Natural killer cell treated with Interleukin-12 subunit alpha and Interleukin-12 subunit beta and Interleukin-15 and Interleukin-18, amount 100 ng/mL, for 72 hours (primary cell): ENCODE measurements at regions not wholly inside any gene's neighbourhood (a gene's known extent, or its start where the extent isn't known, plus 50 kb on each side); places are given as distances from the start of the nearest gene placed in this dataset.

Source experiments
- ATAC-seq, 2 donors: fragments of 150-1000 bp; cut with Tn5 transposase in 1 of 2; sonication (Bioruptor Pico), chemical (Tn5 transposase) in 1 of 2; 2 replicates each; pipeline ENCODE4 v1.10.0; 2021
- DNase-seq: peaks from one replicate; pipeline ENCODE4 v3.0.0; 2022; ENCODE audit warnings: low spot score
- H3K27ac Mint-ChIP-seq, 2 donors: 1 replicate in 1 of 2; 2 replicates in 1 of 2; pipeline ENCODE4 v1.8.0; 2022; ENCODE audit warnings: mixed read lengths in 2 of 2, mild to moderate bottlenecking in 1 of 2, moderate library complexity in 1 of 2
- H3K27me3 Mint-ChIP-seq, 2 donors: 1 replicate in 1 of 2; 2 replicates in 1 of 2; pipeline ENCODE4 v1.8.0; 2022; ENCODE audit warnings: mixed read lengths in 2 of 2
- H3K36me3 Mint-ChIP-seq: one replicate; pipeline ENCODE4 v1.8.0; 2022; ENCODE audit warnings: mixed read lengths
- H3K4me1 Mint-ChIP-seq, 2 donors: 1 replicate in 1 of 2; 2 replicates in 1 of 2; pipeline ENCODE4 v1.8.0; 2022; ENCODE audit warnings: low read depth in 2 of 2, mixed read lengths in 2 of 2, mild to moderate bottlenecking in 1 of 2
- H3K4me3 Mint-ChIP-seq: one replicate; pipeline ENCODE4 v1.8.0; 2022; ENCODE audit warnings: mixed read lengths
- H3K9me3 Mint-ChIP-seq: 2 replicates; pipeline ENCODE4 v1.8.0; 2022; ENCODE audit warnings: mixed read lengths

- no peaks in the 10 kb centered on the region for H3K36me3 Mint-ChIP-seq
- ATAC-seq (no peak), DNase-seq (no peak)
- no peaks in the 10 kb centered on the region for H3K9me3 Mint-ChIP-seq
- no peaks in the 10 kb centered on the region for H3K27me3 Mint-ChIP-seq
- no peak overlapping the region for H3K4me3 Mint-ChIP-seq
- no peaks in the 10 kb centered on the region for H3K4me1 Mint-ChIP-seq
- H3K27ac Mint-ChIP-seq, result no peak overlapping the region
Measured at GRCh38 chr3:144424606-144425005, 453.0 kb downstream of the DIPK2A start.

- Mint-ChIP-seq H3K27ac (no peak overlapping the region), H3K9me3 (no peaks in the 10 kb centered on the region), H3K36me3 (no peaks in the 10 kb centered on the region)
Measured at GRCh38 chr3:144426366-144426765, 454.7 kb downstream of the DIPK2A start.

GRCh38 chr3:144426967-144427366 is 455.3 kb downstream of the DIPK2A start:
- H3K4me3 Mint-ChIP-seq, result no peak overlapping the region
- DNase-seq (no peak), ATAC-seq (no peak)
- H3K4me1 Mint-ChIP-seq, result no peaks in the 10 kb centered on the region
- no peaks in the 10 kb centered on the region for H3K36me3 Mint-ChIP-seq
- H3K9me3 Mint-ChIP-seq, result no peaks in the 10 kb centered on the region
- H3K27me3 Mint-ChIP-seq, result no peaks in the 10 kb centered on the region
- H3K27ac Mint-ChIP-seq, result no peak overlapping the region

More at GRCh38 chr3:144426366-144426765, 454.7 kb downstream of the DIPK2A start:
- no peak overlapping the region for H3K4me3 Mint-ChIP-seq
- H3K27me3 Mint-ChIP-seq, result no peaks in the 10 kb centered on the region
- H3K4me1 Mint-ChIP-seq, result no peaks in the 10 kb centered on the region
- ATAC-seq (no peak), DNase-seq (no peak)

GRCh38 chr3:144429719-144430121 is 458.1 kb downstream of the DIPK2A start:
- ATAC-seq (peak in 1 of 2 donors; percentile 68), DNase-seq (no peak)
- no peak overlapping the region for H3K27ac Mint-ChIP-seq
- no peaks in the 10 kb centered on the region for H3K36me3 Mint-ChIP-seq
- H3K4me3 Mint-ChIP-seq, result no peak overlapping the region
- peaks cover 3% of the 10 kb centered on the region for H3K9me3 Mint-ChIP-seq
- H3K4me1 Mint-ChIP-seq, result no peaks in the 10 kb centered on the region
- no peaks in the 10 kb centered on the region for H3K27me3 Mint-ChIP-seq

GRCh38 chr3:144431134-144431533 is 459.5 kb downstream of the DIPK2A start:
- H3K9me3 Mint-ChIP-seq, result peaks cover 3% of the 10 kb centered on the region
- no peaks in the 10 kb centered on the region for H3K27me3 Mint-ChIP-seq
- no peaks in the 10 kb centered on the region for H3K4me1 Mint-ChIP-seq
- H3K4me3 Mint-ChIP-seq, result no peak overlapping the region
- DNase-seq, result no peak
- no peak overlapping the region for H3K27ac Mint-ChIP-seq
- peak in 1 of 2 donors; percentile 41 for ATAC-seq
- H3K36me3 Mint-ChIP-seq, result no peaks in the 10 kb centered on the region

GRCh38 chr3:144433006-144433405 is 461.4 kb downstream of the DIPK2A start:
- Mint-ChIP-seq H3K27me3 (no peaks in the 10 kb centered on the region), H3K36me3 (no peaks in the 10 kb centered on the region), H3K4me1 (no peaks in the 10 kb centered on the region), H3K4me3 (no peak overlapping the region), H3K27ac (no peak overlapping the region), H3K9me3 (peaks cover 3% of the 10 kb centered on the region)
- no peak for ATAC-seq
- no peak for DNase-seq

- no peak overlapping the region for H3K4me3 Mint-ChIP-seq
- no peaks in the 10 kb centered on the region for H3K27me3 Mint-ChIP-seq
- H3K4me1 Mint-ChIP-seq, result no peaks in the 10 kb centered on the region
- no peak for ATAC-seq
- no peak overlapping the region for H3K27ac Mint-ChIP-seq
- H3K36me3 Mint-ChIP-seq, result no peaks in the 10 kb centered on the region
- peaks cover 7% of the 10 kb centered on the region for H3K9me3 Mint-ChIP-seq
- no peak for DNase-seq
Measured at GRCh38 chr3:144437989-144438388, 466.4 kb downstream of the DIPK2A start.

GRCh38 chr3:144444061-144444460 is 472.4 kb downstream of the DIPK2A start:
- Mint-ChIP-seq H3K4me3 (no peak overlapping the region), H3K4me1 (no peaks in the 10 kb centered on the region), H3K27me3 (no peaks in the 10 kb centered on the region), H3K36me3 (no peaks in the 10 kb centered on the region), H3K27ac (no peak overlapping the region), H3K9me3 (no peaks in the 10 kb centered on the region)
- DNase-seq, result no peak
- ATAC-seq, result no peak

- H3K27ac Mint-ChIP-seq, result no peak overlapping the region
- H3K27me3 Mint-ChIP-seq, result no peaks in the 10 kb centered on the region
- ATAC-seq (no peak), DNase-seq (no peak)
- no peaks in the 10 kb centered on the region for H3K4me1 Mint-ChIP-seq
- no peaks in the 10 kb centered on the region for H3K9me3 Mint-ChIP-seq
- H3K36me3 Mint-ChIP-seq, result no peaks in the 10 kb centered on the region
- H3K4me3 Mint-ChIP-seq, result no peak overlapping the region
Measured at GRCh38 chr3:144444546-144444945, 472.9 kb downstream of the DIPK2A start.

- no peaks in the 10 kb centered on the region for H3K27me3 Mint-ChIP-seq
- peaks cover 10% of the 10 kb centered on the region for H3K9me3 Mint-ChIP-seq
- H3K36me3 Mint-ChIP-seq, result no peaks in the 10 kb centered on the region
- DNase-seq (no peak), ATAC-seq (no peak)
- no peaks in the 10 kb centered on the region for H3K4me1 Mint-ChIP-seq
- H3K27ac Mint-ChIP-seq, result no peak overlapping the region
- H3K4me3 Mint-ChIP-seq, result no peak overlapping the region
Measured at GRCh38 chr3:144455841-144456440, 484.3 kb downstream of the DIPK2A start.

- Mint-ChIP-seq H3K9me3 (peaks cover 10% of the 10 kb centered on the region), H3K36me3 (no peaks in the 10 kb centered on the region), H3K4me3 (no peak overlapping the region), H3K27me3 (no peaks in the 10 kb centered on the region), H3K27ac (no peak overlapping the region), H3K4me1 (no peaks in the 10 kb centered on the region)
- DNase-seq (no peak), ATAC-seq (no peak)
Measured at GRCh38 chr3:144457758-144458157, 486.1 kb downstream of the DIPK2A start.

GRCh38 chr3:144458283-144458682 is 486.7 kb downstream of the DIPK2A start:
- no peak for DNase-seq
- H3K27me3 Mint-ChIP-seq, result no peaks in the 10 kb centered on the region
- no peaks in the 10 kb centered on the region for H3K36me3 Mint-ChIP-seq
- no peaks in the 10 kb centered on the region for H3K4me1 Mint-ChIP-seq
- H3K27ac Mint-ChIP-seq, result no peak overlapping the region
- peaks cover 10% of the 10 kb centered on the region for H3K9me3 Mint-ChIP-seq
- ATAC-seq, result no peak
- H3K4me3 Mint-ChIP-seq, result no peak overlapping the region

GRCh38 chr3:144462337-144462736 is 490.7 kb downstream of the DIPK2A start:
- no peak for DNase-seq
- Mint-ChIP-seq H3K27me3 (no peaks in the 10 kb centered on the region), H3K9me3 (peaks cover 10% of the 10 kb centered on the region), H3K27ac (no peak overlapping the region), H3K4me3 (no peak overlapping the region), H3K36me3 (no peaks in the 10 kb centered on the region), H3K4me1 (no peaks in the 10 kb centered on the region)
- ATAC-seq, result no peak

GRCh38 chr3:144463911-144464310 is 492.3 kb downstream of the DIPK2A start:
- H3K36me3 Mint-ChIP-seq, result no peaks in the 10 kb centered on the region
- DNase-seq, result no peak
- no peak for ATAC-seq

GRCh38 chr3:144466114-144466513 is 494.5 kb downstream of the DIPK2A start:
- H3K4me1 Mint-ChIP-seq, result no peaks in the 10 kb centered on the region
- H3K27ac Mint-ChIP-seq, result no peak overlapping the region
- H3K9me3 Mint-ChIP-seq, result no peaks in the 10 kb centered on the region
- H3K27me3 Mint-ChIP-seq, result no peaks in the 10 kb centered on the region
- no peaks in the 10 kb centered on the region for H3K36me3 Mint-ChIP-seq
- DNase-seq (no peak), ATAC-seq (no peak)
- H3K4me3 Mint-ChIP-seq, result no peak overlapping the region

More at GRCh38 chr3:144463911-144464310, 492.3 kb downstream of the DIPK2A start:
- Mint-ChIP-seq H3K4me3 (no peak overlapping the region), H3K9me3 (no peaks in the 10 kb centered on the region), H3K27me3 (no peaks in the 10 kb centered on the region), H3K27ac (no peak overlapping the region), H3K4me1 (no peaks in the 10 kb centered on the region)
